Panc1 (cell line): ENCODE measurements at regions not wholly inside any gene's neighbourhood (a gene's known extent, or its start where the extent isn't known, plus 50 kb on each side); places are given as distances from the start of the nearest gene placed in this dataset.

Source experiments
- ATAC-seq: fragments of 200-7000 bp; cut with Tn5 transposase; 2 replicates; pipeline ENCODE4 v1.9.1; 2020; ENCODE audit warnings: mild to moderate bottlenecking, moderate library complexity
- BruUV-seq: library from RNA; stranded (reverse); fragments of 400-500 nt; replicated peaks from 2 replicates; lab custom pipeline; 2021; lab: Mats Ljungman, UMichigan
- CTCF ChIA-PET: fragments of 300-600 bp; sonication (Branson Sonifier 250); formaldehyde crosslinking; loops from one replicate; lab custom pipeline; 2022; ENCODE audit warnings: antibody characterized with exemption; lab: Charles Lee
- POLR2A ChIA-PET: fragments of 300-600 bp; sonication (Branson Sonifier 250); formaldehyde crosslinking; loops from one replicate; lab custom pipeline; 2022; ENCODE audit warnings: antibody characterized with exemption; lab: Charles Lee
- DNase-seq: peaks from one replicate; pipeline ENCODE4 v3.0.0-alpha.2; 2010; ENCODE audit warnings: low read depth, low spot score
- H3K27ac ChIP-seq: 2 replicates; pipeline ENCODE4 v1.5.1; 2011; ENCODE audit warnings: mild to moderate bottlenecking, low read length, inconsistent platforms
- H3K27me3 ChIP-seq: fragments of 200-500 bp; sonication (Bioruptor generic); 2 replicates; pipeline ENCODE4 v1.6.0; 2014; ENCODE audit warnings: low read length, inconsistent platforms; ENCODE audit not compliant: control insufficient read depth, insufficient read depth
- H3K36me3 ChIP-seq: fragments of 200-500 bp; sonication (Bioruptor generic); 2 replicates; pipeline ENCODE4 v1.5.1; 2014; ENCODE audit warnings: inconsistent platforms, mild to moderate bottlenecking, low read length, moderate library complexity; ENCODE audit not compliant: control insufficient read depth, insufficient read depth
- H3K4me1 ChIP-seq: 2 replicates; pipeline ENCODE4 v1.5.1; 2011; ENCODE audit warnings: inconsistent platforms, mild to moderate bottlenecking, low read length, moderate library complexity; ENCODE audit not compliant: control insufficient read depth, insufficient read depth
- H3K4me3 ChIP-seq, 2 experiments: 2 replicates each; pipeline ENCODE4 v1.5.1; 2011 to 2012; ENCODE audit warnings: low read depth in 2 of 2, low read length in 2 of 2, mild to moderate bottlenecking in 2 of 2, inconsistent platforms in 1 of 2, moderate library complexity in 1 of 2
- H3K9me3 ChIP-seq: fragments of 200-500 bp; sonication (Bioruptor generic); 2 replicates; pipeline ENCODE4 v1.5.1; 2014; ENCODE audit warnings: low read depth, mild to moderate bottlenecking, inconsistent platforms, low read length, moderate library complexity; ENCODE audit not compliant: control insufficient read depth, insufficient read depth
- POLR2AphosphoS5 ChIP-seq: IDR thresholded peaks from 2 replicates; pipeline ENCODE4 v1.6.1; 2012; ENCODE audit warnings: mild to moderate bottlenecking, low read depth, low read length, moderate library complexity
- SIN3A ChIP-seq: IDR thresholded peaks from 2 replicates; pipeline ENCODE4 v1.6.1; 2012; ENCODE audit warnings: low read depth, mild to moderate bottlenecking, low read length, moderate library complexity, borderline replicate concordance; ENCODE audit not compliant: insufficient read depth
- TCF7L2 ChIP-seq: IDR thresholded peaks from 2 replicates; pipeline ENCODE4 v1.6.1; 2011; ENCODE audit warnings: mild to moderate bottlenecking, low read depth, low read length, inconsistent platforms
- in situ Hi-C: cut with HindIII; loops from 2 replicates; pipeline ENCODE4 v1.10.0; 2016; ENCODE audit warnings: low sequenced_read_pairs, low pct_unique_long_range_greater_than_20kb
- intact Hi-C: fragments of 100-400 bp; cut with micrococcal nuclease; formaldehyde crosslinking; loops from one replicate; pipeline ENCODE4 v1.10.0; 2022; ENCODE audit not compliant: unreplicated experiment
- TF ChIP-seq, protein P1 (sequence below), 2 experiments: IDR thresholded peaks; 2 replicates each; pipeline ENCODE4 v1.6.1; 2011 to 2012; ENCODE audit warnings: low read depth in 2 of 2, control low read depth in 1 of 2, low read length in 1 of 2, mild to moderate bottlenecking in 1 of 2, moderate library complexity in 1 of 2; ENCODE audit not compliant: insufficient read depth in 1 of 2
- TF ChIP-seq, protein P2 (sequence below): fragments of 450-650 bp; IDR thresholded peaks from 2 replicates; pipeline ENCODE4 v1.5.1; 2017; ENCODE audit warnings: mild to moderate bottlenecking

DNA sequence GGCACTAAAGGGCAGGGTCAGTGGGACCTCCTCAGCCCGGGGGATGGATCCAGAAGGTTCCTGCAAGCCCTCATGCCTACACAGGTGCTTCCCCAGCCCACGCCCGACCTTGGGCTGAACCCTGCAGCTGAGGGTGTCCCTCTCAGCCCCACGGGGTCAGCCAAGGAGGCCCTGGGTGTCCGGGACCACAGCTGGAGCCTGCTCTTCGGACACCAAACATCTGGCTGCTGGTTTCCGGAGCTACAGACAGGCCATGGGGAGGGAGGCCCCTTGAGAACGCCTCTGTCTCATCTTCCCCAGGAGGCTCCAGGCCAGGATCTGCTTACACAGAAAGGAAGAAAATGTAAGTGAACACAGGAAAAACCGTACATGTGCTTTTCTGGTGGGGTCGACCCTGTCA lies 355.7 kb downstream of the MN1 start:
- no peaks in the 10 kb centered on the region for H3K27me3 ChIP-seq
- ChIA-PET POLR2A (no interaction called here), CTCF (no interaction called here)
- H3K4me3 ChIP-seq = no peak overlapping the region
- intact Hi-C loops (no loop called here), in situ Hi-C loops (no loop called here)
- TF ChIP-seq SIN3A (no peak), POLR2AphosphoS5 (no peak), TCF7L2 (no peak)
- TF ChIP-seq, protein P1, sequence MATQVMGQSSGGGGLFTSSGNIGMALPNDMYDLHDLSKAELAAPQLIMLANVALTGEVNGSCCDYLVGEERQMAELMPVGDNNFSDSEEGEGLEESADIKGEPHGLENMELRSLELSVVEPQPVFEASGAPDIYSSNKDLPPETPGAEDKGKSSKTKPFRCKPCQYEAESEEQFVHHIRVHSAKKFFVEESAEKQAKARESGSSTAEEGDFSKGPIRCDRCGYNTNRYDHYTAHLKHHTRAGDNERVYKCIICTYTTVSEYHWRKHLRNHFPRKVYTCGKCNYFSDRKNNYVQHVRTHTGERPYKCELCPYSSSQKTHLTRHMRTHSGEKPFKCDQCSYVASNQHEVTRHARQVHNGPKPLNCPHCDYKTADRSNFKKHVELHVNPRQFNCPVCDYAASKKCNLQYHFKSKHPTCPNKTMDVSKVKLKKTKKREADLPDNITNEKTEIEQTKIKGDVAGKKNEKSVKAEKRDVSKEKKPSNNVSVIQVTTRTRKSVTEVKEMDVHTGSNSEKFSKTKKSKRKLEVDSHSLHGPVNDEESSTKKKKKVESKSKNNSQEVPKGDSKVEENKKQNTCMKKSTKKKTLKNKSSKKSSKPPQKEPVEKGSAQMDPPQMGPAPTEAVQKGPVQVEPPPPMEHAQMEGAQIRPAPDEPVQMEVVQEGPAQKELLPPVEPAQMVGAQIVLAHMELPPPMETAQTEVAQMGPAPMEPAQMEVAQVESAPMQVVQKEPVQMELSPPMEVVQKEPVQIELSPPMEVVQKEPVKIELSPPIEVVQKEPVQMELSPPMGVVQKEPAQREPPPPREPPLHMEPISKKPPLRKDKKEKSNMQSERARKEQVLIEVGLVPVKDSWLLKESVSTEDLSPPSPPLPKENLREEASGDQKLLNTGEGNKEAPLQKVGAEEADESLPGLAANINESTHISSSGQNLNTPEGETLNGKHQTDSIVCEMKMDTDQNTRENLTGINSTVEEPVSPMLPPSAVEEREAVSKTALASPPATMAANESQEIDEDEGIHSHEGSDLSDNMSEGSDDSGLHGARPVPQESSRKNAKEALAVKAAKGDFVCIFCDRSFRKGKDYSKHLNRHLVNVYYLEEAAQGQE (IDR thresholded peaks at IDR 0.05; ENCODE audit: insufficient read depth in 1 of 2, low read depth in 2 of 2, low read length in 1 of 2) = no peak
- TF ChIP-seq, protein P2, sequence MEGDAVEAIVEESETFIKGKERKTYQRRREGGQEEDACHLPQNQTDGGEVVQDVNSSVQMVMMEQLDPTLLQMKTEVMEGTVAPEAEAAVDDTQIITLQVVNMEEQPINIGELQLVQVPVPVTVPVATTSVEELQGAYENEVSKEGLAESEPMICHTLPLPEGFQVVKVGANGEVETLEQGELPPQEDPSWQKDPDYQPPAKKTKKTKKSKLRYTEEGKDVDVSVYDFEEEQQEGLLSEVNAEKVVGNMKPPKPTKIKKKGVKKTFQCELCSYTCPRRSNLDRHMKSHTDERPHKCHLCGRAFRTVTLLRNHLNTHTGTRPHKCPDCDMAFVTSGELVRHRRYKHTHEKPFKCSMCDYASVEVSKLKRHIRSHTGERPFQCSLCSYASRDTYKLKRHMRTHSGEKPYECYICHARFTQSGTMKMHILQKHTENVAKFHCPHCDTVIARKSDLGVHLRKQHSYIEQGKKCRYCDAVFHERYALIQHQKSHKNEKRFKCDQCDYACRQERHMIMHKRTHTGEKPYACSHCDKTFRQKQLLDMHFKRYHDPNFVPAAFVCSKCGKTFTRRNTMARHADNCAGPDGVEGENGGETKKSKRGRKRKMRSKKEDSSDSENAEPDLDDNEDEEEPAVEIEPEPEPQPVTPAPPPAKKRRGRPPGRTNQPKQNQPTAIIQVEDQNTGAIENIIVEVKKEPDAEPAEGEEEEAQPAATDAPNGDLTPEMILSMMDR = no peak
- H3K9me3 ChIP-seq = no peaks in the 10 kb centered on the region
- no peaks in the 10 kb centered on the region for H3K36me3 ChIP-seq
- no peak overlapping the region for H3K27ac ChIP-seq
- BruUV-seq = no TSS peak
- ATAC-seq (no peak), DNase-seq (no peak)
- H3K4me1 ChIP-seq = no peaks in the 10 kb centered on the region

DNA sequence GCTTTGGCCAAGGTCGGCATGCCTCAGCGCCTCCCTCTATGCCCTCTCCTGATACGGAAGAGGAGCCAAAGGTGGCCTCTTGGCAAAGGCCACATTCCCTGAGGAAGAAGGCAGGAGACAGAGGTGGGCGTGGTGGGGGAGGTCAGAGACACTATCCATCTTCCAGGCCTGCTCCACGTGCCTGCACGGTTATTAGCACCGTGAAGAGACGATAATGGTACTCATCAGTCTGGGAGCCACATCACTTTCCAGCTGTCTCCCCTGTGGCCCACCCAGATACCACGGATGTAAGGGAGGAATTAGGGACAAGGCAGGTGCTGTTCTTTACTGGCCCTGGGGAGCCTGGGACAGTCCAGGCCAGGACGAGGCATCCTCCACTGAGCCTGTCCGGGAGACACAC lies 354.3 kb downstream of the MN1 start:
- Histone ChIP-seq H3K4me1 (no peaks in the 10 kb centered on the region), H3K36me3 (no peaks in the 10 kb centered on the region), H3K4me3 (no peak overlapping the region), H3K9me3 (no peaks in the 10 kb centered on the region), H3K27me3 (no peaks in the 10 kb centered on the region), H3K27ac (no peak overlapping the region)
- intact Hi-C loops (no loop called here), in situ Hi-C loops (no loop called here)
- POLR2A ChIA-PET = no interaction called here
- CTCF ChIA-PET = no interaction called here
- DNase-seq (no peak), ATAC-seq (no peak)
- BruUV-seq = no TSS peak
- no peak for TF ChIP-seq SIN3A
- TF ChIP-seq, protein P1 (IDR thresholded peaks at IDR 0.05; ENCODE audit: insufficient read depth in 1 of 2, low read depth in 2 of 2, low read length in 1 of 2) = no peak
- TF ChIP-seq, protein P2 = no peak
- no peak for TF ChIP-seq POLR2AphosphoS5
- no peak for TF ChIP-seq TCF7L2
